Mammary epithelial cell (primary cell): ENCODE measurements at regions not wholly inside any gene's neighbourhood (a gene's known extent, or its start where the extent isn't known, plus 50 kb on each side); places are given as distances from the start of the nearest gene placed in this dataset.

ENCODE experiments used
- CTCF ChIP-seq, 2 donors: IDR thresholded peaks in 1 of 2; conservative IDR thresholded peaks in 1 of 2; 2 replicates each; pipeline ENCODE4 v1.5.1; 2011 to 2012; ENCODE audit warnings: inconsistent platforms in 2 of 2, low read length in 2 of 2, mild to moderate bottlenecking in 2 of 2, control low read depth in 1 of 2, low read depth in 1 of 2; ENCODE audit not compliant: insufficient read depth in 1 of 2; ENCODE audit errors: extremely low read depth in 1 of 2
- EZH2 ChIP-seq: IDR thresholded peaks from 2 replicates; pipeline ENCODE4 v1.6.1; 2012; ENCODE audit warnings: low read length, inconsistent platforms, borderline replicate concordance

DNA sequence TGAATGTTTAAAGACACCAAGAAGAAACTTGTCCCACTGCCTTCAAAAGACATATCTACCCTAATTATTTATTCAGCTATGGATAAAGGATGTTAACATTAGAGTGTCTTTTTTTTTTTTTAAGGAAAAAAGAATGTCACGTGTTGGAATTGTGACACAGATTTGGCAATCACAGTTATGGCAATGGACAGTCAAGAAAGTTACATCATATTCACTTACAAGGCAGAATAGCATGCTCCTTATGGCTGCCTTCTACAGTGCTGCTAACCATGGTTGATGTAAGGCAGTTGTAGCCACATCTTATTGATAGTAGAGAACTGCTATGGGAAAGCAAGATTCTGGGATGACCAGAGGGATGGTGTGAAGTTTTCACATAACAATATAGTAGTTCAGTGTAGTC is 128.8 kb upstream of the ZBTB20 start:
- TF ChIP-seq CTCF (conservative IDR thresholded peaks at IDR 0.05 in 1 of 2, IDR thresholded peaks at IDR 0.05 in 1 of 2; ENCODE audit: extremely low read depth in 1 of 2, insufficient read depth in 1 of 2, low read depth in 1 of 2, low read length in 2 of 2) (no peak), EZH2 (no peak)
